K562 (cell line): ENCODE measurements at regions not wholly inside any gene's neighbourhood (a gene's known extent, or its start where the extent isn't known, plus 50 kb on each side); places are given as distances from the start of the nearest gene placed in this dataset.

Experiments used
- ATAC-seq: fragments of 200-7000 bp; cut with Tn5 transposase; 3 replicates; pipeline ENCODE4 v1.9.1; 2020; ENCODE audit warnings: moderate library complexity
- BruUV-seq: library from RNA; stranded (reverse); fragments of 400-500 nt; replicated peaks from 2 replicates; lab custom pipeline; 2021; lab: Mats Ljungman, UMichigan
- CTCF ChIA-PET: fragments of 300-600 bp; formaldehyde crosslinking; extraction: SDS; loops from one replicate; lab custom pipeline; 2021; ENCODE audit warnings: low intra/inter-chr PET ratio; lab: Yijun Ruan, JAX
- POLR2A ChIA-PET: fragments of 300-600, 350-650 bp; sonication (Branson Sonifier 250); formaldehyde crosslinking; extraction: SDS; loops from one replicate; lab custom pipeline; 2021; ENCODE audit warnings: antibody characterized with exemption, inconsistent platforms; lab: Yijun Ruan, JAX
- DNase-seq, 4 experiments: peaks; one replicate each; pipeline versions ENCODE4 v3.0.0 to v3.0.0-alpha.2; 2011 to 2018; ENCODE audit warnings: low spot score in 3 of 4, mixed read lengths in 3 of 4; ENCODE audit errors: extremely low read depth in 1 of 4
- FAIRE-seq: peaks from 2 replicates; lab custom pipeline; 2011; peaks lifted over from hg19 to GRCh38; lab: Jason Lieb, UNC
- H2AFZ ChIP-seq: 2 replicates; pipeline ENCODE4 v1.6.0; 2011; ENCODE audit warnings: low read depth, low read length, control low read depth, inconsistent platforms
- H3K27ac ChIP-seq: fragments of 200-600 bp; 3 replicates; pipeline ENCODE4 v1.8.0; 2011; ENCODE audit warnings: low read depth, mild to moderate bottlenecking, control low read depth, inconsistent platforms, low read length, moderate library complexity, mixed read lengths; ENCODE audit errors: extremely low read depth
- H3K27me3 ChIP-seq, 2 experiments: fragments of 300-600 bp in 1 of 2; 2 replicates in 1 of 2; 3 replicates in 1 of 2; pipeline versions ENCODE4 v1.6.0 to v1.8.0; 2011; ENCODE audit warnings: inconsistent platforms in 2 of 2, low read length in 2 of 2, mild to moderate bottlenecking in 1 of 2, mixed read lengths in 1 of 2, moderate library complexity in 1 of 2; ENCODE audit not compliant: control insufficient read depth in 2 of 2, insufficient read depth in 2 of 2
- H3K36me3 ChIP-seq: fragments of 300-600 bp; 3 replicates; pipeline ENCODE4 v1.8.0; 2011; ENCODE audit warnings: mild to moderate bottlenecking, low read length, inconsistent platforms; ENCODE audit not compliant: control insufficient read depth, insufficient read depth
- H3K4me1 ChIP-seq, 2 experiments: fragments of 200-600 bp in 1 of 2; replicated peaks in 1 of 2; 2 replicates in 1 of 2; 3 replicates in 1 of 2; pipeline versions ENCODE4 v1.5.1 to v1.8.0; 2011; ENCODE audit warnings: inconsistent platforms in 2 of 2, low read length in 2 of 2, mild to moderate bottlenecking in 1 of 2, mixed read lengths in 1 of 2, moderate library complexity in 1 of 2; ENCODE audit not compliant: control insufficient read depth in 2 of 2, insufficient read depth in 2 of 2
- H3K4me2 ChIP-seq: 2 replicates; pipeline ENCODE4 v1.6.1; 2011; ENCODE audit warnings: low read length, control low read depth, inconsistent platforms, mixed read lengths; ENCODE audit not compliant: insufficient read depth
- H3K4me3 ChIP-seq: fragments of 200-600 bp; sonication (generic), shearing (Covaris generic); 2 replicates; pipeline ENCODE4 v1.5.1; 2016; ENCODE audit warnings: control low read depth, inconsistent platforms
- H3K79me2 ChIP-seq: fragments of 200-600 bp; 3 replicates; pipeline ENCODE4 v1.8.0; 2011; ENCODE audit warnings: low read length, inconsistent platforms; ENCODE audit not compliant: control insufficient read depth, insufficient read depth
- H3K9ac ChIP-seq, 2 experiments: 2 replicates each; pipeline versions ENCODE4 v1.6.0 to v1.6.1; 2011; ENCODE audit warnings: low read depth in 2 of 2, low read length in 2 of 2, control low read depth in 1 of 2, inconsistent platforms in 1 of 2, mild to moderate bottlenecking in 1 of 2, mixed read lengths in 1 of 2; ENCODE audit not compliant: insufficient read depth in 1 of 2
- H3K9me1 ChIP-seq: one replicate; pipeline ENCODE4 v1.6.0; 2011; ENCODE audit warnings: inconsistent platforms, mild to moderate bottlenecking, low read length, moderate library complexity; ENCODE audit not compliant: control insufficient read depth, insufficient read depth
- H3K9me3 ChIP-seq: replicated peaks from 2 replicates; pipeline ENCODE4 v1.5.1; 2011; ENCODE audit warnings: low read depth, low read length, inconsistent platforms; ENCODE audit not compliant: control insufficient read depth, insufficient read depth
- H4K20me1 ChIP-seq: replicated peaks from 2 replicates; pipeline ENCODE4 v1.6.1; 2011; ENCODE audit warnings: low read length, inconsistent platforms, mixed read lengths; ENCODE audit not compliant: control insufficient read depth, insufficient read depth
- CREB3L1 ChIP-seq: fragments of 450-650 bp; IDR thresholded peaks from 2 replicates; pipeline ENCODE4 v1.6.1; 2014; ENCODE audit warnings: low read depth, mild to moderate bottlenecking, moderate library complexity, borderline replicate concordance
- DLX4 ChIP-seq: fragments of 250-450 bp; sonication (Bioruptor Pico); IDR thresholded peaks from 2 replicates; pipeline ENCODE4 v1.6.1; 2021; ENCODE audit warnings: mild to moderate bottlenecking
- ETV6 ChIP-seq, 3 experiments: fragments of 150-350 bp in 1 of 3; sonication (generic) in 1 of 3; formaldehyde crosslinking in 1 of 3; IDR thresholded peaks; 2 replicates each; pipeline versions ENCODE4 v1.6.1 to v1.8.0; 2014 to 2022; ENCODE audit warnings: borderline replicate concordance in 2 of 3, low read depth in 2 of 3, antibody characterized with exemption in 1 of 3, low read length in 1 of 3, mild to moderate bottlenecking in 1 of 3, missing genetic modification reagents in 1 of 3
- GTF2A2 ChIP-seq: IDR thresholded peaks from 2 replicates; pipeline ENCODE4 v1.6.1; 2016; ENCODE audit warnings: mild to moderate bottlenecking, missing genetic modification characterization, missing compliant biosample characterization
- KDM4B ChIP-seq, 2 experiments: fragments of 450-650 bp in 1 of 2; sonication (generic) in 1 of 2; IDR thresholded peaks; 2 replicates each; pipeline ENCODE4 v1.6.1; 2016 to 2017; ENCODE audit warnings: borderline replicate concordance in 2 of 2, antibody characterized with exemption in 1 of 2, low read depth in 1 of 2, mild to moderate bottlenecking in 1 of 2
- MAFF ChIP-seq: IDR thresholded peaks from 2 replicates; pipeline ENCODE4 v1.6.1; 2012; ENCODE audit warnings: low read length, improper control_type of control experiment
- NCOA4 ChIP-seq: fragments of 450-650 bp; IDR thresholded peaks from 2 replicates; pipeline ENCODE4 v1.6.1; 2018; ENCODE audit warnings: mild to moderate bottlenecking; ENCODE audit not compliant: partially characterized antibody
- PREB ChIP-seq: sonication (generic); formaldehyde crosslinking; IDR thresholded peaks from 2 replicates; pipeline ENCODE4 v1.8.1; 2023; ENCODE audit warnings: mild to moderate bottlenecking, missing genetic modification reagents
- PTBP1 ChIP-seq: fragments of 200-400 bp; formaldehyde crosslinking; IDR thresholded peaks from 2 replicates; pipeline ENCODE4 v1.6.1; 2017; ENCODE audit warnings: low read depth, low read length
- TBL1XR1 ChIP-seq, 2 experiments: IDR thresholded peaks; 2 replicates each; pipeline ENCODE4 v1.6.1; 2012; ENCODE audit warnings: improper control_type of control experiment in 2 of 2, low read length in 2 of 2, mild to moderate bottlenecking in 1 of 2
- ZNF76 ChIP-seq: fragments of 250-450 bp; sonication (Bioruptor Pico); IDR thresholded peaks from 2 replicates; pipeline ENCODE4 v1.4.0; 2020; ENCODE audit warnings: mild to moderate bottlenecking, moderate library complexity, borderline replicate concordance
- WGBS: fragments of 100-300 bp; shearing (Covaris generic); methylation state at CpG from one replicate; pipeline ENCODE4 v1.1.6; 2016; ENCODE audit warnings: low coverage, mixed read lengths; ENCODE audit not compliant: insufficient coverage; ENCODE audit errors: missing lambda C conversion rate; 5-methylcytosine and 5-hydroxymethylcytosine counted together
- in situ Hi-C: fragments of 300-500 bp; cut with MboI; formaldehyde crosslinking; loops from 4 replicates; pipeline ENCODE4 v1.15.0; 2018; ENCODE audit warnings: inconsistent platforms, mixed read lengths
- intact Hi-C: fragments of 100-400 bp; cut with micrococcal nuclease; formaldehyde crosslinking; loops from 2 replicates; pipeline ENCODE4 v1.14.2; 2022

GRCh38 chr16:77085981-77086380 is 105.0 kb upstream of the MON1B start:
- TF ChIP-seq PREB (no peak), MAFF (no peak), GTF2A2 (tag) (no peak), TBL1XR1 (IDR thresholded peaks at IDR 0.05; ENCODE audit: low read length in 2 of 2) (no peak), DLX4 (CRISPR knock-in tag) (no peak), ETV6 (IDR thresholded peaks at IDR 0.05; ENCODE audit: borderline replicate concordance in 1 of 2, low read depth in 2 of 2, low read length in 1 of 2) (no peak), ETV6 (CRISPR knock-in tag; IDR thresholded peaks at IDR 0.05; ENCODE audit: borderline replicate concordance) (no peak), NCOA4 (no peak), ZNF76 (CRISPR knock-in tag) (no peak), CREB3L1 (no peak), PTBP1 (no peak), KDM4B (IDR thresholded peaks at IDR 0.05; ENCODE audit: borderline replicate concordance in 2 of 2, low read depth in 1 of 2) (no peak)
- no TSS peak for BruUV-seq
- H3K36me3 ChIP-seq: no peaks in the 10 kb centered on the region
- no peaks in the 10 kb centered on the region for H3K9me3 ChIP-seq
- intact Hi-C loops (no loop called here), in situ Hi-C loops (no loop called here)
- H3K9me1 ChIP-seq: no peaks in the 10 kb centered on the region
- no peak for FAIRE-seq
- H3K9ac ChIP-seq: no peak overlapping the region
- H3K4me2 ChIP-seq: no peak overlapping the region
- H3K79me2 ChIP-seq: no peaks in the 10 kb centered on the region
- WGBS: 0% methylated on average over 1 of the region's 1 CpG
- no peaks in the 10 kb centered on the region for H3K27me3 ChIP-seq
- H3K4me3 ChIP-seq: no peak overlapping the region
- no peaks in the 10 kb centered on the region for H3K4me1 ChIP-seq
- H4K20me1 ChIP-seq: no peaks in the 10 kb centered on the region
- ATAC-seq: no peak
- no peak overlapping the region for H2AFZ ChIP-seq
- no peak for DNase-seq
- ChIA-PET POLR2A (no interaction called here), CTCF (no interaction called here)
- H3K27ac ChIP-seq: no peak overlapping the region
